Naive thymus-derived CD8-positive, alpha-beta T cell (primary cell): ENCODE measurements at regions not wholly inside any gene's neighbourhood (a gene's known extent, or its start where the extent isn't known, plus 50 kb on each side); places are given as distances from the start of the nearest gene placed in this dataset.

ENCODE experiments used
- ATAC-seq, 2 donors: fragments of 150-1000 bp; cut with Tn5 transposase in 1 of 2; sonication (Bioruptor Pico), chemical (Tn5 transposase) in 1 of 2; 1 replicate in 1 of 2; 2 replicates in 1 of 2; pipeline ENCODE4 v1.10.0; 2021; ENCODE audit warnings: mild to moderate bottlenecking in 2 of 2, moderate library complexity in 2 of 2
- POLR2A ChIA-PET: fragments of 350-600 bp; sonication (Branson Sonifier 250); formaldehyde crosslinking; loops from one replicate; lab custom pipeline; 2021; ENCODE audit warnings: antibody characterized with exemption; lab: Charles Lee
- DNase-seq, 10 donors: peaks; one replicate each; pipeline versions ENCODE4 v3.0.0 to v3.0.0-alpha.2; 2020 to 2022
- H3K27ac Mint-ChIP-seq, 10 donors: one replicate each; pipeline ENCODE4 v1.8.0; 2020 to 2022; ENCODE audit warnings: mild to moderate bottlenecking in 10 of 10, mixed read lengths in 10 of 10, moderate library complexity in 4 of 10, inconsistent platforms in 1 of 10
- H3K27me3 Mint-ChIP-seq, 5 donors: one replicate each; pipeline ENCODE4 v1.8.0; 2021 to 2022; ENCODE audit warnings: mixed read lengths in 5 of 5
- H3K36me3 Mint-ChIP-seq, 3 donors: one replicate each; pipeline ENCODE4 v1.8.0; 2020 to 2022; ENCODE audit warnings: mixed read lengths in 3 of 3, mild to moderate bottlenecking in 2 of 3, inconsistent platforms in 1 of 3
- H3K4me1 Mint-ChIP-seq, 4 donors: one replicate each; pipeline ENCODE4 v1.8.0; 2021 to 2022; ENCODE audit warnings: mixed read lengths in 4 of 4
- H3K4me3 Mint-ChIP-seq, 10 donors: one replicate each; pipeline ENCODE4 v1.8.0; 2020 to 2022; ENCODE audit warnings: mild to moderate bottlenecking in 10 of 10, mixed read lengths in 10 of 10, moderate library complexity in 6 of 10, inconsistent platforms in 1 of 10
- H3K9me3 Mint-ChIP-seq, 9 donors: one replicate each; pipeline ENCODE4 v1.8.0; 2020 to 2022; ENCODE audit warnings: mixed read lengths in 9 of 9, mild to moderate bottlenecking in 3 of 9, inconsistent platforms in 1 of 9, moderate library complexity in 1 of 9

DNA sequence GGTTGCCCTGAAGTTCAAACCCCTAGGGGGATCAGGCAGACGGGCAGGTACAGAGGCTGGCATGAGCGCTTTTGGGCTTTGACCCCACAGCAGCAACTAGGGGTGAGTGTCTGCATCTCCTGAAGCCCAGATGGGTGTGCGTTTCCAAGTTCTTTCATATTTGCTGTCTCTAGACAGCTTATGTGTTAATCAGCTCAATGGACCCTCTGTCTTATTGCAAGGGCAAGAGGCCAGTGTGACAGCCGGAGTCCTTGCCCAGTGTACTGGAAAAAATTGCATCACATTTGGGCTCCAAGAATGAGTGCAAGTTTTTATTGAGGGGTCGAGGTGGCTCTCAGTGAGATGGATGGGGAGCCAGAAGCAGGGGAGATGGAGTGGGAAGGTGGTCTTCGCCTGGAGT lies 1863.7 kb upstream of the RAG2 start:
- no peak overlapping the region for H3K4me3 Mint-ChIP-seq
- no peaks in the 10 kb centered on the region for H3K36me3 Mint-ChIP-seq
- DNase-seq (no peak), ATAC-seq (no peak)
- no peaks in the 10 kb centered on the region for H3K4me1 Mint-ChIP-seq
- no peaks in the 10 kb centered on the region for H3K27me3 Mint-ChIP-seq
- no peak overlapping the region for H3K27ac Mint-ChIP-seq
- H3K9me3 Mint-ChIP-seq = peaks cover 0 to 23% (median 8%) of the 10 kb centered on the region in 9 donors
- POLR2A ChIA-PET = no interaction called here

DNA sequence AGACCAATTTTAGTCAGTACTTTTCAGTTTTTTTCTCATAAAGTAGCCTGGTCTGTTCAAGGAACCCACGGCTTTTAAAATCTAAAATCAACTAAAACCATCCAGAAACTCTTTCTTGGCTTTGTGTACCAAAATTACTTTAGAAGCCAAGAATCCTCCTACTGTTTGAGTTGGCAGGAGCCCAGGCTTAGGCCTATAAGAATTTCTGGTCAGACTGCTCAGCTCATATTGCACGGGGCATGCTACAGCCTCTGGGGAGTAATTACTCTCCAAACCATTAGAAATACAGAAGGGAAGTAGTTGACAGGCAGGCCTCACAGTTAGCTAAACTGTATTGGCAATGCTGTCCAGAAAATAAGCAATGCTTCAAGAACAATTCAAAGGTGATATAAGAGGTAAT lies 1862.9 kb upstream of the RAG2 start:
- Mint-ChIP-seq H3K9me3 (peaks cover 0 to 24% (median 5%) of the 10 kb centered on the region in 9 donors), H3K27me3 (no peaks in the 10 kb centered on the region), H3K36me3 (no peaks in the 10 kb centered on the region), H3K27ac (no peak overlapping the region), H3K4me1 (no peaks in the 10 kb centered on the region), H3K4me3 (no peak overlapping the region)
- POLR2A ChIA-PET = no interaction called here
- DNase-seq = no peak
- no peak for ATAC-seq

- no peaks in the 10 kb centered on the region for H3K4me1 Mint-ChIP-seq
- H3K36me3 Mint-ChIP-seq = no peaks in the 10 kb centered on the region
- POLR2A ChIA-PET = no interaction called here
- no peak overlapping the region for H3K4me3 Mint-ChIP-seq
- H3K9me3 Mint-ChIP-seq = peaks cover 0 to 24% (median 2%) of the 10 kb centered on the region in 9 donors
- DNase-seq (no peak), ATAC-seq (no peak)
- H3K27me3 Mint-ChIP-seq = no peaks in the 10 kb centered on the region
- H3K27ac Mint-ChIP-seq = no peak overlapping the region
Measured at GRCh38 chr11:38460429-38460828, 1862.4 kb upstream of the RAG2 start.

- POLR2A ChIA-PET = no interaction called here
- no peak for ATAC-seq
- no peak for DNase-seq
- Mint-ChIP-seq H3K27ac (no peak overlapping the region), H3K4me3 (no peak overlapping the region), H3K4me1 (no peaks in the 10 kb centered on the region), H3K9me3 (peaks cover 0 to 12% (median 4%) of the 10 kb centered on the region in 9 donors), H3K27me3 (no peaks in the 10 kb centered on the region), H3K36me3 (no peaks in the 10 kb centered on the region)
Measured at GRCh38 chr11:38456371-38456770, 1858.3 kb upstream of the RAG2 start.

DNA sequence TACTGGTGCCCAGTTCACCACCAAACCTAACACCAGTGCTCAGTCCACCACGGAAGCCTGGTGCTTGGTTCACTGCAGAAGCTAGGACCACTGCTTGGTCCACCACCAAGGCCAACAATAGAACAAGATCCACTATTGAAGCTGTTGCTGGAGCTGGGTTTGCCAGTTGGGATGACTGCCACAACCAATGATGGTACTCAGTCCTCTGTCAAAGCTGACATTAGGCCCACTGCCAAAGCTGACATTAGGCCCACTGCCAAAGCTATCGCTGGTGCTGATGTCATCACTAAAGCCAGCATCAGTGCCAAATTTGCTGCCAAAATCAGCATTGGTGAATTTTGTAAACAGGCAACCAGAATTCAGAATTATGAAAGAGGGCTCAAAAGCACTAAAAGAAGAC lies 1850.2 kb upstream of the RAG2 start:
- no peaks in the 10 kb centered on the region for H3K4me1 Mint-ChIP-seq
- POLR2A ChIA-PET = no interaction called here
- no peak for ATAC-seq

GRCh38 chr11:38446336-38446735 lies 1848.3 kb upstream of the RAG2 start:
- ATAC-seq = no peak
- no peaks in the 10 kb centered on the region for H3K27me3 Mint-ChIP-seq
- H3K4me3 Mint-ChIP-seq = no peak overlapping the region
- no peak for DNase-seq
- H3K9me3 Mint-ChIP-seq = peaks cover 0 to 12% (median 6%) of the 10 kb centered on the region in 9 donors
- POLR2A ChIA-PET = no interaction called here
- H3K36me3 Mint-ChIP-seq = peaks cover 0 to 2% (median 0%) of the 10 kb centered on the region in 3 donors
- no peak overlapping the region for H3K27ac Mint-ChIP-seq
- no peaks in the 10 kb centered on the region for H3K4me1 Mint-ChIP-seq

More for the DNA sequence above, 1850.2 kb upstream of the RAG2 start:
- Mint-ChIP-seq H3K9me3 (peaks cover 0 to 12% (median 6%) of the 10 kb centered on the region in 9 donors), H3K36me3 (peaks cover 0 to 2% (median 0%) of the 10 kb centered on the region in 3 donors), H3K27me3 (no peaks in the 10 kb centered on the region), H3K27ac (no peak overlapping the region), H3K4me3 (no peak overlapping the region)
- no peak for DNase-seq

- H3K27me3 Mint-ChIP-seq = no peaks in the 10 kb centered on the region
- POLR2A ChIA-PET = no interaction called here
- DNase-seq = no peak
- no peaks in the 10 kb centered on the region for H3K4me1 Mint-ChIP-seq
- no peak for ATAC-seq
- H3K36me3 Mint-ChIP-seq = no peaks in the 10 kb centered on the region
- H3K9me3 Mint-ChIP-seq = peaks cover 2 to 21% (median 8%) of the 10 kb centered on the region in 9 donors
- H3K4me3 Mint-ChIP-seq = no peak overlapping the region
- H3K27ac Mint-ChIP-seq = no peak overlapping the region
Measured at GRCh38 chr11:38438091-38438490, 1840.1 kb upstream of the RAG2 start.

DNA sequence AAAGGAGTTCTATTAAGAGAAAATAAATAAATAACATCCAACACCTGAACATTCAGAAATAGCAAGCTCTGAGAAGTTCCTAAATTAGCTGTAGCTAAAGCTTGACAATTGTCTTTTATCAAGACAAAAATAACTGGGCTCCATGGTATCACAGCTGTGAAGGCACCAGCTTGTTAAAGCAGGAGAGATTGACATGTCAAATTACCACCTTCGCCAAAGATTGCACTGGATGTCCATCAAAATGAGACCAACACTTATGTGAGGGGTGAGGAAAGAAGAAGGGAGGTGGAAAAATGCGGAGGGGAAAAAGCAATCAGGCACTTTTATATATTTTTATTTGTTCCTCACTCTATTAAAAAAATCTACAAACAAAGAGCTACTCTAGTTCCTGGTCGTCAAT lies 1827.5 kb upstream of the RAG2 start:
- Mint-ChIP-seq H3K27me3 (no peaks in the 10 kb centered on the region), H3K4me3 (no peak overlapping the region), H3K27ac (no peak overlapping the region), H3K4me1 (no peaks in the 10 kb centered on the region), H3K36me3 (no peaks in the 10 kb centered on the region), H3K9me3 (peaks cover 0 to 18% (median 11%) of the 10 kb centered on the region in 9 donors)
- POLR2A ChIA-PET = no interaction called here
- no peak for ATAC-seq
- no peak for DNase-seq

DNA sequence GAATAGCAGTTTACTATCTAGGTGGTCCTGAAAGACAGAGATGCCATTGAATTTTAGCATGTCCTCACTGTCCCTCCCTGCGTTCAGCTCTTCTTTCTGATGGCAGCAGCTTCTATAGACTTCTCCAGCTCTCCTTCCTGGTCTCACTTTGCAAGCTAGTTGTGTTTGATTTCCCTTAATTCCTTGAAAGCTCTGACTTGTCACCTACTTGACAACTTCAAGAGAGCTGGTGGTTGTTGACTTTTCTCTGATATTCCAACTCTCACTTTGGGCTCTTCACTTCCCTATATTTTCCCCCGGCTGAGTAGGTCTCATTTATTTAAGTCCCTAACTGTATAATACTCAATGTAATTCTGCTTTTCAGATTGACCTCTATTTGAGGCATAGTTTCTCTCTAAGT lies 1825.0 kb upstream of the RAG2 start:
- no peak for ATAC-seq
- Mint-ChIP-seq H3K9me3 (peaks cover 0 to 18% (median 11%) of the 10 kb centered on the region in 9 donors), H3K4me1 (no peaks in the 10 kb centered on the region), H3K27ac (no peak overlapping the region), H3K4me3 (no peak overlapping the region), H3K27me3 (no peaks in the 10 kb centered on the region), H3K36me3 (no peaks in the 10 kb centered on the region)
- POLR2A ChIA-PET = no interaction called here
- DNase-seq = no peak

GRCh38 chr11:38416141-38416540 lies 1818.1 kb upstream of the RAG2 start:
- no peak overlapping the region for H3K27ac Mint-ChIP-seq
- POLR2A ChIA-PET = no interaction called here
- no peak overlapping the region for H3K4me3 Mint-ChIP-seq
- no peaks in the 10 kb centered on the region for H3K4me1 Mint-ChIP-seq
- DNase-seq = no peak
- no peak for ATAC-seq
- no peaks in the 10 kb centered on the region for H3K36me3 Mint-ChIP-seq
- no peaks in the 10 kb centered on the region for H3K27me3 Mint-ChIP-seq
- H3K9me3 Mint-ChIP-seq = peaks cover 3 to 48% (median 22%) of the 10 kb centered on the region in 9 donors

GRCh38 chr11:38411149-38411548 lies 1813.1 kb upstream of the RAG2 start:
- DNase-seq (no peak), ATAC-seq (no peak)
- H3K9me3 Mint-ChIP-seq = peaks cover 4 to 41% (median 14%) of the 10 kb centered on the region in 9 donors
- no peak overlapping the region for H3K27ac Mint-ChIP-seq
- no peaks in the 10 kb centered on the region for H3K27me3 Mint-ChIP-seq
- H3K4me3 Mint-ChIP-seq = no peak overlapping the region
- POLR2A ChIA-PET = no interaction called here
- H3K4me1 Mint-ChIP-seq = no peaks in the 10 kb centered on the region
- H3K36me3 Mint-ChIP-seq = peaks cover 0 to 2% (median 0%) of the 10 kb centered on the region in 3 donors

- Mint-ChIP-seq H3K4me1 (no peaks in the 10 kb centered on the region), H3K36me3 (peaks cover 0 to 6% (median 0%) of the 10 kb centered on the region in 3 donors), H3K27ac (no peak overlapping the region), H3K27me3 (no peaks in the 10 kb centered on the region), H3K4me3 (no peak overlapping the region), H3K9me3 (peaks cover 0 to 37% (median 5%) of the 10 kb centered on the region in 9 donors)
- POLR2A ChIA-PET = no interaction called here
- DNase-seq (no peak), ATAC-seq (no peak)
Measured at GRCh38 chr11:38402063-38402462, 1804.0 kb upstream of the RAG2 start.

DNA sequence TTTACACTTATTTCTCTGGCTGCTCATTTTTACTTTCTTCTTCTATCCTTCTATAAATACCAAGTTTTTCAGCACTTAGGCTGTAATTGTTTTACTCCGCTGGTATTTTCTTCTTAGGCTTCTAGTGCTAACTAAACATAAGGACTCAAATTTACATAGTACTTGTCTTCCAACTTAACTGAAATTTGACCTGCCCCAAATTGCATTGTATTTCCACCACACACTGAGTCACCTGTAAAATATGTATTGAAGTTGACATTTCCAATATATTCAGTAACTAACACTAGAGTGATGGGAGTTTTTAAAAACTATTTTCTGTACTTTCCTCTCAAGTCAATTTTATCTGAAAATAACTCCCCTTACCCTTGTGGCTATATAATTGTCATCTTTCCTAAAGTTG lies 1794.1 kb upstream of the RAG2 start:
- DNase-seq (no peak), ATAC-seq (no peak)
- Mint-ChIP-seq H3K27ac (no peak overlapping the region), H3K36me3 (peaks cover 0 to 6% (median 0%) of the 10 kb centered on the region in 3 donors), H3K9me3 (peaks cover 6 to 19% (median 10%) of the 10 kb centered on the region in 9 donors), H3K27me3 (no peaks in the 10 kb centered on the region), H3K4me3 (no peak overlapping the region), H3K4me1 (no peaks in the 10 kb centered on the region)
- POLR2A ChIA-PET = no interaction called here

DNA sequence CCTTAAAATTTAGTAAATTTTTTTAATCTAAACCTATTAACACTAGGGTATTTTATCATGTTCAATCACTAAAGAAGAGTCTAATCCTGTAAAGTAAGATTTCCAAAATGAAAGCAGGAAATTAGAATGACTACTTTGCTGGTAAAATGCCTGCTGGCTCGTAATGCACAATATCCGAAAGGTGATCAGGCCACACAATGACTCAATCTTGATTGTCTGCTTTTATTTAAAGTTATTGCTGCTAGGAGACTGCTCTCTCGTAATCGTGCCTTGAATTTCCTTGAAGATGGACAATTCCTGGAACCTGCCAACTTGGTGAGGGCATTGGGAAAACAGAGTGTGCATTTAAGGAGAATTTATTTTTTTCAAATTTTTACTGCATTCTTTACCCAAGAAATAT lies 1786.5 kb upstream of the RAG2 start:
- no peak for ATAC-seq
- POLR2A ChIA-PET = no interaction called here

More for the DNA sequence above, 1786.5 kb upstream of the RAG2 start:
- Mint-ChIP-seq H3K4me1 (no peaks in the 10 kb centered on the region), H3K36me3 (no peaks in the 10 kb centered on the region), H3K9me3 (peaks cover 0 to 9% (median 2%) of the 10 kb centered on the region in 9 donors), H3K4me3 (no peak overlapping the region), H3K27ac (no peak overlapping the region), H3K27me3 (no peaks in the 10 kb centered on the region)
- no peak for DNase-seq
